RWPE1 (cell line): ENCODE measurements at regions not wholly inside any gene's neighbourhood (a gene's known extent, or its start where the extent isn't known, plus 50 kb on each side); places are given as distances from the start of the nearest gene placed in this dataset.

Source experiments
- CTCF ChIA-PET: fragments of 350-600 bp; sonication (Branson Sonifier 250); formaldehyde crosslinking; extraction: SDS; loops from one replicate; lab custom pipeline; 2021; lab: Yijun Ruan, JAX
- POLR2A ChIA-PET: fragments of 400-600 bp; formaldehyde crosslinking; extraction: SDS; loops from one replicate; lab custom pipeline; 2020; ENCODE audit warnings: antibody characterized with exemption; ENCODE audit not compliant: low non-redundant PET; lab: Yijun Ruan, JAX
- DNase-seq: peaks from one replicate; pipeline ENCODE4 v3.0.0; 2012; ENCODE audit warnings: low spot score
- H3K27ac ChIP-seq: fragments of 450-650 bp; 2 replicates; pipeline ENCODE4 v1.5.1; 2017
- CTCF ChIP-seq: fragments of 450-650 bp; conservative IDR thresholded peaks from 2 replicates; pipeline ENCODE4 v1.5.1; 2017; ENCODE audit warnings: low read depth, mild to moderate bottlenecking

- TF ChIP-seq CTCF, result no peak
- H3K27ac ChIP-seq, result no peak overlapping the region
- ChIA-PET POLR2A (no interaction called here), CTCF (no interaction called here)
- DNase-seq, result no peak
Measured at GRCh38 chr14:98591161-98591560, 680.8 kb downstream of the BCL11B start.

GRCh38 chr14:98592611-98593170 lies 679.3 kb downstream of the BCL11B start:
- no peak for TF ChIP-seq CTCF
- DNase-seq, result no peak
- CTCF ChIA-PET, result no interaction called here
- no peak overlapping the region for H3K27ac ChIP-seq
- POLR2A ChIA-PET, result no interaction called here

DNA sequence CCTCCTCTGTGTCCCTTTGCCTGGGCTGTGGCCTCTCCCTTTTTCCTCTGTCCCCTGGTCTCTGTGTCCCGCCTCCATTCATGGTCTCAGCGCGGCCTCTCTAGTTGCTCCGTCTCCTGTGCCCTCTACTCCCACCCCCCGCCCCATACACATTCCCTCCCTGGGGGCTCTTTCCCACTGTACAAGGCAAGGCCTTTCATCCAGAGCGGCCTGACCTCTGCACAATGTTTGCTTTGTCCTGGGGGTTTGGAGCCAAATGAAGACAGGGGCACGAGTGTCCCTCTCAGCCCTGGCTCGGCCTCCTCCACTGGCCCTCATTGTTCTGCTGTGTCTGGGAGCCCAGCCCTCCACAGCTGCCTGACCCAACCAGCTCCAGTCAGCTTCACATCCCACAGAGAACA lies 678.6 kb downstream of the BCL11B start:
- no peak overlapping the region for H3K27ac ChIP-seq
- ChIA-PET CTCF (no interaction called here), POLR2A (no interaction called here)
- DNase-seq, result no peak
- TF ChIP-seq CTCF, result no peak

DNA sequence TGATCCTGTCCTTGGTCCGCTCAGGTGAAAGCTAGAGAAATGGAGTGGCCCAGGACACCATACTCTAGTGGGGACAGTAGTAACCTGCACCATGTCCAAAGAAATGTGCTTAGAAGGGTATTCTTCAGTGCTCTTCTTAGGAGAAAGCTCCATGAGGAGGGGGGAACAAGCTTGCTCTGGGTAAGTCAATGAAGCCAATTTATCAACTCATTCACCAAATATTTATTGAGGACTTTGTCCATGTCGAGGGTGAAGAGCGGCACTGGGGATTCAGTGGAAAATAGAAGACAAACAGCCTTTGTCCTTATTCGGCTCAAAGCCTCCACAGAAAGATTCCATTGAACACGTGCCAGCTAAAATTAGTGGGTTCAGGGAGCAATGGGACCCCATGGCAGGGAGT lies 677.8 kb downstream of the BCL11B start:
- H3K27ac ChIP-seq, result no peak overlapping the region
- no peak for TF ChIP-seq CTCF
- ChIA-PET POLR2A (no interaction called here), CTCF (no interaction called here)
- no peak for DNase-seq

DNA sequence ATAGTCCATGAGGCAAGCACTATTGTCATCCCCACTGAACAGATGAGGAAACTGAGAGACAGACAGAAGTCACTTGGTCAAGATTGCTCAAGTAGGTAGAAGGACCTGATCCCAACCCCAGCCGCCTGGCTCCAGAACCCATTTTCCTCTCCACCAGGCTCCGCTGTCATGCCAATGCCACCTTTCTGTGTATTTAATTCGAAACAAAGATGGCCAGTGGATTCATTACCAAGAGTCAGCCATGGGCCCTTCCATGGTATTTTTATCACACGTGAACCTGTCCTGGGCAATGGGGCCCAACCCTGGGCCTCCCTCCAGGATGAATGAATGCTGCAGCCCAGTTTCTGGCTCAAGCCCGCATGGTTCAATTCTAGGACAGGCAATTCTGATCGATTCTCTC lies 673.4 kb downstream of the BCL11B start:
- POLR2A ChIA-PET, result no interaction called here
- DNase-seq, result no peak
- no peak overlapping the region; the same call in 1 of the 2 replicates for H3K27ac ChIP-seq
- CTCF ChIA-PET, result no interaction called here
- TF ChIP-seq CTCF, result no peak

GRCh38 chr14:98599082-98599481 lies 672.9 kb downstream of the BCL11B start:
- ChIA-PET POLR2A (no interaction called here), CTCF (no interaction called here)
- H3K27ac ChIP-seq, result no peak overlapping the region; the same call in 1 of the 2 replicates
- TF ChIP-seq CTCF, result no peak
- no peak for DNase-seq

DNA sequence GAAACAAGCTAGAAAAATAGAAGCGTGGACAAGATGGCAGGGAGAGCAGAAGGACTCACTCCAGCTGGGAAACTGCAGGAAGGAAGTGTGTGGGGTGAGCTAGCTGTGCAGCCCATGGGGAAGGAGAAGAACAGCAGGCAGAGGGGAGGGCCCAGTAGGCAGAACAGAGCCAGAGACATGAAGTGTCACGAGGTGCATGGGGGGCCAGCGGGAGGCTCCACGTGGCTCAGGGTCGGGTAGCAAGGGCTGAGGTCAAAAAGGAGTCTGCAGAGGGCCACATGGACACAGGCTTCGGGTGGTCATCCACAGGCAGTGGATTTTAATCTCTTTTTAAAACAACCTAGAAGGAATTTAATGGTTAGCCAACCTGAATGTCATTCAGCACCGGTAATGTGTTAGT lies 669.0 kb downstream of the BCL11B start:
- ChIA-PET POLR2A (no interaction called here), CTCF (interaction anchor here (0.7 kb wide), 1 partner anchor 10 kb away, joined by 3 read pairs; no protein-coding TSS in a partner anchor)
- DNase-seq, result no peak
- TF ChIP-seq CTCF, result no peak
- H3K27ac ChIP-seq, result no peak overlapping the region
